Liver (tissue), 7 donors: ENCODE measurements at regions not wholly inside any gene's neighbourhood (a gene's known extent, or its start where the extent isn't known, plus 50 kb on each side); places are given as distances from the start of the nearest gene placed in this dataset.

Experiments
- DNase-seq: peaks from one replicate; pipeline ENCODE4 v3.0.0-alpha.2; 2017; ENCODE audit warnings: low spot score
- H3K27ac ChIP-seq, 2 donors: one replicate each; pipeline ENCODE4 v1.7.0; 2013; ENCODE audit warnings: inconsistent platforms in 2 of 2, low read length in 2 of 2, control low read depth in 1 of 2, low read depth in 1 of 2, mild to moderate bottlenecking in 1 of 2
- H3K27me3 ChIP-seq, 4 donors: one replicate each; pipeline versions ENCODE4 v1.6.1 to v1.7.0; 2013; ENCODE audit warnings: low read length in 3 of 4, inconsistent platforms in 1 of 4, mild to moderate bottlenecking in 1 of 4, moderate library complexity in 1 of 4; ENCODE audit not compliant: control insufficient read depth in 4 of 4, insufficient read depth in 4 of 4
- H3K36me3 ChIP-seq, 4 donors: one replicate each; pipeline versions ENCODE4 v1.6.1 to v1.7.0; 2013; ENCODE audit warnings: low read length in 3 of 4, mild to moderate bottlenecking in 3 of 4, low read depth in 1 of 4, moderate library complexity in 1 of 4; ENCODE audit not compliant: control insufficient read depth in 4 of 4, insufficient read depth in 3 of 4
- H3K4me1 ChIP-seq, 4 donors: one replicate each; pipeline versions ENCODE4 v1.6.1 to v1.7.0; 2013; ENCODE audit warnings: low read length in 3 of 4, mild to moderate bottlenecking in 3 of 4, moderate library complexity in 1 of 4; ENCODE audit not compliant: control insufficient read depth in 4 of 4, insufficient read depth in 4 of 4
- H3K4me3 ChIP-seq, 3 donors: one replicate each; pipeline versions ENCODE4 v1.6.1 to v1.7.0; 2013; ENCODE audit warnings: low read length in 3 of 3, control low read depth in 1 of 3, low read depth in 1 of 3, mild to moderate bottlenecking in 1 of 3
- H3K9ac ChIP-seq, 2 donors: one replicate each; pipeline ENCODE4 v1.7.0; 2013; ENCODE audit warnings: low read length in 2 of 2, mild to moderate bottlenecking in 2 of 2, moderate library complexity in 2 of 2, control low read depth in 1 of 2, low read depth in 1 of 2
- H3K9me3 ChIP-seq, 4 donors: one replicate each; pipeline versions ENCODE4 v1.6.1 to v1.7.0; 2013; ENCODE audit warnings: low read length in 3 of 4; ENCODE audit not compliant: control insufficient read depth in 4 of 4
- ATF3 ChIP-seq: IDR thresholded peaks from 2 replicates; pipeline ENCODE4 v1.6.1; 2016; ENCODE audit warnings: antibody characterized with exemption
- EGR1 ChIP-seq, 2 donors: IDR thresholded peaks; 2 replicates each; pipeline ENCODE4 v1.6.1; 2016 to 2018; ENCODE audit warnings: antibody characterized with exemption in 2 of 2, low read depth in 2 of 2
- FOXA1 ChIP-seq: IDR thresholded peaks from 2 replicates; pipeline ENCODE4 v1.6.1; 2016; ENCODE audit warnings: antibody characterized with exemption
- FOXA2 ChIP-seq: IDR thresholded peaks from 2 replicates; pipeline ENCODE4 v1.6.1; 2016; ENCODE audit warnings: antibody characterized with exemption
- GABPA ChIP-seq, 2 donors: IDR thresholded peaks in 1 of 2; conservative IDR thresholded peaks in 1 of 2; 2 replicates each; pipeline ENCODE4 v1.6.1; 2016; ENCODE audit warnings: antibody characterized with exemption in 2 of 2, mild to moderate bottlenecking in 1 of 2, moderate library complexity in 1 of 2
- HNF4A ChIP-seq, 2 donors: conservative IDR thresholded peaks; 2 replicates each; pipeline ENCODE4 v1.6.1; 2016; ENCODE audit warnings: antibody characterized with exemption in 2 of 2, mild to moderate bottlenecking in 2 of 2
- HNF4G ChIP-seq: IDR thresholded peaks from 2 replicates; pipeline ENCODE4 v1.6.1; 2016; ENCODE audit warnings: antibody characterized with exemption
- JUND ChIP-seq, 2 donors: IDR thresholded peaks; 2 replicates each; pipeline ENCODE4 v1.6.1; 2016; ENCODE audit warnings: antibody characterized with exemption in 2 of 2
- MAX ChIP-seq: IDR thresholded peaks from 2 replicates; pipeline ENCODE4 v1.6.1; 2016; ENCODE audit warnings: antibody characterized with exemption
- NR2F2 ChIP-seq: IDR thresholded peaks from 2 replicates; pipeline ENCODE4 v1.6.1; 2016; ENCODE audit warnings: antibody characterized with exemption
- REST ChIP-seq: IDR thresholded peaks from 2 replicates; pipeline ENCODE4 v1.6.1; 2016; ENCODE audit warnings: antibody characterized with exemption, mild to moderate bottlenecking
- RXRA ChIP-seq, 2 donors: IDR thresholded peaks; 2 replicates each; pipeline ENCODE4 v1.6.1; 2017 to 2018; ENCODE audit warnings: antibody characterized with exemption in 2 of 2, mild to moderate bottlenecking in 1 of 2
- SP1 ChIP-seq: IDR thresholded peaks from 2 replicates; pipeline ENCODE4 v1.6.1; 2018; ENCODE audit warnings: antibody characterized with exemption, mild to moderate bottlenecking
- TAF1 ChIP-seq: conservative IDR thresholded peaks from 2 replicates; pipeline ENCODE4 v1.6.1; 2016; ENCODE audit warnings: antibody characterized with exemption, mild to moderate bottlenecking
- YY1 ChIP-seq: IDR thresholded peaks from 2 replicates; pipeline ENCODE4 v1.6.1; 2016; ENCODE audit warnings: antibody characterized with exemption, mild to moderate bottlenecking
- ZBTB33 ChIP-seq: IDR thresholded peaks from 2 replicates; pipeline ENCODE4 v1.6.1; 2016; ENCODE audit warnings: antibody characterized with exemption
- WGBS: extraction: QIAGEN DNeasy Blood & Tissue Kit; methylation state at CpG from one replicate; pipeline ENCODE4 v1.1.7; 2013; 5-methylcytosine and 5-hydroxymethylcytosine counted together
- donor health status: healthy.
- donor health status: healthy.
- donor health status: healthy.
- donor health status: healthy.

- no peak for DNase-seq
- peaks cover 3 to 21% (median 11%) of the 10 kb centered on the region in 4 donors for H3K9me3 ChIP-seq
- H3K4me1 ChIP-seq, result no peaks in the 10 kb centered on the region
- no peak overlapping the region for H3K9ac ChIP-seq
- no peak overlapping the region for H3K4me3 ChIP-seq
- TF ChIP-seq FOXA2 (no peak), REST (no peak), RXRA (IDR thresholded peaks at IDR 0.05) (no peak), EGR1 (IDR thresholded peaks at IDR 0.05; ENCODE audit: low read depth in 2 of 2) (no peak), JUND (IDR thresholded peaks at IDR 0.05) (no peak), NR2F2 (no peak), FOXA1 (no peak), YY1 (no peak), HNF4G (no peak), TAF1 (no peak)
- H3K36me3 ChIP-seq, result no peaks in the 10 kb centered on the region
- no peak overlapping the region for H3K27ac ChIP-seq
- H3K27me3 ChIP-seq, result peaks cover 0 to 7% (median 0%) of the 10 kb centered on the region in 4 donors
Observed at GRCh38 chr20:56983813-56984212, 282.6 kb downstream of the BMP7 start.

GRCh38 chr20:56985066-56985685 lies 281.3 kb downstream of the BMP7 start:
- H3K9ac ChIP-seq, result no peak overlapping the region
- no peak overlapping the region for H3K27ac ChIP-seq
- 41% methylated on average over 2 of the region's 2 CpGs for WGBS
- TF ChIP-seq REST, result no peak
- no peak for TF ChIP-seq GABPA (IDR thresholded peaks at IDR 0.05 in 1 of 2, conservative IDR thresholded peaks at IDR 0.05 in 1 of 2)
- TF ChIP-seq MAX, result no peak
- no peak for TF ChIP-seq FOXA1
- TF ChIP-seq RXRA (IDR thresholded peaks at IDR 0.05), result no peak
- no peak for TF ChIP-seq ATF3
- no peak for TF ChIP-seq HNF4G
- no peak for TF ChIP-seq NR2F2
- no peak for TF ChIP-seq JUND (IDR thresholded peaks at IDR 0.05)
- no peak for TF ChIP-seq HNF4A (conservative IDR thresholded peaks at IDR 0.05)
- TF ChIP-seq TAF1, result no peak
- no peak for TF ChIP-seq YY1
- TF ChIP-seq SP1, result no peak
- TF ChIP-seq ZBTB33, result no peak
- H3K4me1 ChIP-seq, result no peaks in the 10 kb centered on the region
- H3K9me3 ChIP-seq, result peaks cover 3 to 21% (median 11%) of the 10 kb centered on the region in 4 donors
- no peak for DNase-seq
- no peak overlapping the region for H3K4me3 ChIP-seq
- peaks cover 0 to 10% (median 0%) of the 10 kb centered on the region in 4 donors for H3K27me3 ChIP-seq
- H3K36me3 ChIP-seq, result no peaks in the 10 kb centered on the region
